Testis (tissue), 2 donors: ENCODE measurements at regions not wholly inside any gene's neighbourhood (a gene's known extent, or its start where the extent isn't known, plus 50 kb on each side); places are given as distances from the start of the nearest gene placed in this dataset.

Experiments
- DNase-seq: peaks from one replicate; pipeline ENCODE4 v3.0.0-alpha.2; 2019
- H3K27ac ChIP-seq, 2 donors: fragments of 200-600 bp; sonication (generic); one replicate each; pipeline ENCODE4 v1.5.1; 2019
- H3K27me3 ChIP-seq: fragments of 200-600 bp; sonication (generic); one replicate; pipeline ENCODE4 v1.5.1; 2019
- H3K36me3 ChIP-seq: fragments of 200-600 bp; sonication (generic); one replicate; pipeline ENCODE4 v1.5.1; 2017; ENCODE audit warnings: low read depth; ENCODE audit errors: missing control alignments
- H3K4me1 ChIP-seq: fragments of 200-600 bp; sonication (generic); one replicate; pipeline ENCODE4 v1.5.1; 2019
- H3K4me3 ChIP-seq, 2 donors: fragments of 200-600 bp; sonication (generic); one replicate each; pipeline ENCODE4 v1.5.1; 2017 to 2019
- H3K9me3 ChIP-seq: fragments of 200-600 bp; sonication (generic); one replicate; pipeline ENCODE4 v1.5.1; 2017
- CTCF ChIP-seq, 3 experiments: fragments of 450-650 bp in 2 of 3; fragments of 200-600 bp in 1 of 3; sonication (generic) in 1 of 3; IDR thresholded peaks; one replicate each; pipeline ENCODE4 v1.5.1; 2016 to 2019; ENCODE audit warnings: antibody characterized with exemption in 3 of 3, mild to moderate bottlenecking in 2 of 3, moderate library complexity in 1 of 3
- POLR2A ChIP-seq: fragments of 450-650 bp; IDR thresholded peaks from one replicate; pipeline ENCODE4 v1.6.1; 2017; ENCODE audit warnings: antibody characterized with exemption, mild to moderate bottlenecking, moderate library complexity
- WGBS, 2 donors: methylation state at CpG; one replicate each; pipeline ENCODE4 v1.1.5; 2018; 5-methylcytosine and 5-hydroxymethylcytosine counted together
- intact Hi-C: fragments of 100-400 bp; cut with DNase I; formaldehyde crosslinking; loops from one replicate; pipeline ENCODE4 v1.15.1; 2023; ENCODE audit warnings: low total_unique reads

GRCh38 chr11:69427337-69427736, 54.1 kb upstream of the LINC01488 start:
- TF ChIP-seq CTCF (IDR thresholded peaks at IDR 0.05) (no peak), POLR2A (no peak)
- H3K27me3 ChIP-seq, result no peaks in the 10 kb centered on the region
- no peaks in the 10 kb centered on the region for H3K9me3 ChIP-seq
- WGBS, 2 donors, result 66 to 78% methylated on average over 6 of the region's 6 CpGs
- no peak overlapping the region for H3K27ac ChIP-seq
- DNase-seq, result no peak
- intact Hi-C loops, result no loop called here
- no peaks in the 10 kb centered on the region for H3K36me3 ChIP-seq
- H3K4me3 ChIP-seq, result no peak overlapping the region
- H3K4me1 ChIP-seq, result no peaks in the 10 kb centered on the region

GRCh38 chr11:69427906-69428880, 53.3 kb upstream of the LINC01488 start:
- H3K36me3 ChIP-seq, result no peaks in the 10 kb centered on the region
- 87 to 91% methylated on average over 16 to 19 of the region's 19 CpGs for WGBS, 2 donors
- no peaks in the 10 kb centered on the region for H3K4me1 ChIP-seq
- TF ChIP-seq CTCF (IDR thresholded peaks at IDR 0.05), result no peak
- no peak for TF ChIP-seq POLR2A
- no peaks in the 10 kb centered on the region for H3K27me3 ChIP-seq
- H3K4me3 ChIP-seq, result no peak overlapping the region
- H3K9me3 ChIP-seq, result no peaks in the 10 kb centered on the region
- no peak overlapping the region for H3K27ac ChIP-seq
- intact Hi-C loops, result no loop called here
- no peak for DNase-seq

- TF ChIP-seq CTCF (IDR thresholded peaks at IDR 0.05) (no peak), POLR2A (no peak)
- H3K27me3 ChIP-seq, result no peaks in the 10 kb centered on the region
- H3K36me3 ChIP-seq, result no peaks in the 10 kb centered on the region
- no peak overlapping the region for H3K4me3 ChIP-seq
- 92 to 95% methylated on average over 24 to 30 of the region's 30 CpGs for WGBS, 2 donors
- H3K27ac ChIP-seq, result no peak overlapping the region
- H3K4me1 ChIP-seq, result no peaks in the 10 kb centered on the region
- no peaks in the 10 kb centered on the region for H3K9me3 ChIP-seq
- DNase-seq, result no peak
- intact Hi-C loops, result no loop called here
Measured at GRCh38 chr11:69429716-69430491, 51.6 kb upstream of the LINC01488 start.

- H3K27me3 ChIP-seq, result no peaks in the 10 kb centered on the region
- no peaks in the 10 kb centered on the region for H3K4me1 ChIP-seq
- TF ChIP-seq CTCF (IDR thresholded peaks at IDR 0.05), result no peak
- no peak for TF ChIP-seq POLR2A
- DNase-seq, result no peak
- WGBS, 2 donors, result 61 to 80% methylated on average over 4 to 5 of the region's 5 CpGs
- intact Hi-C loops, result no loop called here
- H3K27ac ChIP-seq, result no peak overlapping the region
- H3K9me3 ChIP-seq, result no peaks in the 10 kb centered on the region
- no peaks in the 10 kb centered on the region for H3K36me3 ChIP-seq
- no peak overlapping the region for H3K4me3 ChIP-seq
Measured at GRCh38 chr11:69430566-69430965, 50.9 kb upstream of the LINC01488 start.
